IMR-90 (cell line): ENCODE measurements at regions not wholly inside any gene's neighbourhood (a gene's known extent, or its start where the extent isn't known, plus 50 kb on each side); places are given as distances from the start of the nearest gene placed in this dataset.

Experiments
- ATAC-seq: fragments of 200-7000 bp; cut with Tn5 transposase; 2 replicates; pipeline ENCODE4 v1.9.1; 2020; ENCODE audit warnings: low read depth, mild to moderate bottlenecking, moderate library complexity
- BruUV-seq: library from RNA; stranded (reverse); fragments of 400-500 nt; replicated peaks from 2 replicates; lab custom pipeline; 2021; lab: Mats Ljungman, UMichigan
- CTCF ChIA-PET: fragments of 300-600 bp; formaldehyde crosslinking; extraction: SDS; loops from one replicate; lab custom pipeline; 2021; ENCODE audit warnings: antibody characterized with exemption; lab: Yijun Ruan, JAX
- POLR2A ChIA-PET: fragments of 300-600 bp; sonication (Branson Sonifier 250); formaldehyde crosslinking; loops from one replicate; lab custom pipeline; 2022; ENCODE audit warnings: antibody characterized with exemption; ENCODE audit not compliant: unreplicated experiment; lab: Charles Lee
- DNase-seq: peaks from one replicate; pipeline ENCODE4 v3.0.0; 2013
- H2AFZ ChIP-seq: replicated peaks from 2 replicates; pipeline ENCODE3; 2013; ENCODE audit warnings: low read length, mild to moderate bottlenecking; ENCODE audit not compliant: poor library complexity
- H2AK5ac ChIP-seq: 2 replicates; pipeline ENCODE4 v1.6.1; 2013; ENCODE audit warnings: low read depth, low read length, inconsistent platforms
- H2AK9ac ChIP-seq: replicated peaks from 2 replicates; pipeline ENCODE3; 2013; ENCODE audit warnings: mild to moderate bottlenecking, low read depth, low read length, moderate library complexity; ENCODE audit not compliant: poor library complexity
- H2BK120ac ChIP-seq: 2 replicates; pipeline ENCODE4 v1.6.1; 2013; ENCODE audit warnings: low read depth, low read length, inconsistent platforms
- H2BK15ac ChIP-seq: 3 replicates; pipeline ENCODE4 v1.6.1; 2013; ENCODE audit warnings: low read depth, low read length, inconsistent platforms
- H2BK20ac ChIP-seq: 2 replicates; pipeline ENCODE4 v1.6.1; 2013; ENCODE audit warnings: low read depth, mild to moderate bottlenecking, inconsistent platforms, low read length, moderate library complexity
- H2BK5ac ChIP-seq: 2 replicates; pipeline ENCODE4 v1.6.1; 2013; ENCODE audit warnings: mild to moderate bottlenecking, low read depth, low read length, inconsistent platforms; ENCODE audit not compliant: poor library complexity, severe bottlenecking
- H3K14ac ChIP-seq: replicated peaks from 2 replicates; pipeline ENCODE4 v1.6.1; 2013; ENCODE audit warnings: low read depth, low read length, inconsistent platforms
- H3K18ac ChIP-seq: 2 replicates; pipeline ENCODE4 v1.6.1; 2013; ENCODE audit warnings: low read depth, low read length, control low read depth
- H3K23ac ChIP-seq: 2 replicates; pipeline ENCODE4 v1.6.1; 2013; ENCODE audit warnings: low read depth, low read length, inconsistent platforms
- H3K27ac ChIP-seq: 2 replicates; pipeline ENCODE4 v1.5.1; 2013; ENCODE audit warnings: mild to moderate bottlenecking, control low read depth, low read length; ENCODE audit not compliant: insufficient read depth
- H3K27me3 ChIP-seq: 2 replicates; pipeline ENCODE4 v1.6.1; 2013; ENCODE audit warnings: low read length; ENCODE audit not compliant: control insufficient read depth, insufficient read depth
- H3K36me3 ChIP-seq: 2 replicates; pipeline ENCODE4 v1.6.1; 2013; ENCODE audit warnings: low read length, mixed read lengths; ENCODE audit not compliant: control insufficient read depth, insufficient read depth
- H3K4ac ChIP-seq: 2 replicates; pipeline ENCODE4 v1.6.1; 2013; ENCODE audit warnings: low read depth, low read length, inconsistent platforms
- H3K4me1 ChIP-seq: 2 replicates; pipeline ENCODE4 v1.6.1; 2013; ENCODE audit warnings: low read length, mixed read lengths; ENCODE audit not compliant: control insufficient read depth, insufficient read depth
- H3K4me2 ChIP-seq: 2 replicates; pipeline ENCODE4 v1.6.1; 2013; ENCODE audit warnings: low read depth, mild to moderate bottlenecking, control low read depth, low read length, moderate library complexity
- H3K4me3 ChIP-seq: 2 replicates; pipeline ENCODE4 v1.5.1; 2013; ENCODE audit warnings: low read depth, mild to moderate bottlenecking, control low read depth, low read length, moderate library complexity; ENCODE audit not compliant: insufficient read depth
- H3K56ac ChIP-seq: 2 replicates; pipeline ENCODE4 v1.6.1; 2013; ENCODE audit warnings: low read length, inconsistent platforms; ENCODE audit not compliant: insufficient read depth; ENCODE audit errors: extremely low read depth
- H3K79me1 ChIP-seq, 2 experiments: 2 replicates each; pipeline ENCODE4 v1.6.1; 2013; ENCODE audit warnings: low read length in 2 of 2, inconsistent platforms in 1 of 2, low read depth in 1 of 2
- H3K9ac ChIP-seq: 2 replicates; pipeline ENCODE4 v1.6.1; 2013; ENCODE audit warnings: low read depth, low read length, control low read depth
- H3K9me1 ChIP-seq: 2 replicates; pipeline ENCODE4 v1.6.1; 2013; ENCODE audit warnings: low read length, inconsistent platforms; ENCODE audit not compliant: insufficient read depth
- H3K9me3 ChIP-seq: 2 replicates; pipeline ENCODE4 v1.6.1; 2013; ENCODE audit warnings: low read length; ENCODE audit not compliant: control insufficient read depth, insufficient read depth
- H4K20me1 ChIP-seq: 2 replicates; pipeline ENCODE4 v1.6.1; 2013; ENCODE audit warnings: low read length, inconsistent platforms; ENCODE audit not compliant: insufficient read depth
- H4K5ac ChIP-seq: 2 replicates; pipeline ENCODE4 v1.6.1; 2013; ENCODE audit warnings: mild to moderate bottlenecking, low read depth, low read length, control low read depth
- H4K8ac ChIP-seq, 2 experiments: 2 replicates each; pipeline ENCODE4 v1.6.1; 2013; ENCODE audit warnings: low read depth in 2 of 2, low read length in 2 of 2, control low read depth in 1 of 2, inconsistent platforms in 1 of 2
- H4K91ac ChIP-seq: 2 replicates; pipeline ENCODE4 v1.6.1; 2013; ENCODE audit warnings: low read depth, low read length, inconsistent platforms; ENCODE audit not compliant: insufficient read depth
- BHLHE40 ChIP-seq: fragments of 150-350 bp; IDR thresholded peaks from 2 replicates; pipeline ENCODE4 v1.6.1; 2016; ENCODE audit warnings: mild to moderate bottlenecking, low read depth, low read length
- CEBPB ChIP-seq: IDR thresholded peaks from 2 replicates; pipeline ENCODE4 v1.6.1; 2012; ENCODE audit warnings: low read depth, low read length, improper control_type of control experiment
- MXI1 ChIP-seq: IDR thresholded peaks from 2 replicates; pipeline ENCODE4 v1.6.1; 2012; ENCODE audit warnings: low read depth, mild to moderate bottlenecking, low read length, moderate library complexity, borderline replicate concordance
- NFE2L2 ChIP-seq: fragments of 150-350 bp; IDR thresholded peaks from 2 replicates; pipeline ENCODE4 v1.6.1; 2016; ENCODE audit warnings: low read depth, mild to moderate bottlenecking, low read length
- POLR2A ChIP-seq: IDR thresholded peaks from 2 replicates; pipeline ENCODE4 v1.6.1; 2012; ENCODE audit warnings: mild to moderate bottlenecking, low read depth, low read length
- RFX5 ChIP-seq: IDR thresholded peaks from 2 replicates; pipeline ENCODE4 v1.8.0; 2012; ENCODE audit warnings: low read depth, mild to moderate bottlenecking, low read length, moderate library complexity
- WGBS, 2 experiments: methylation state at CpG; one replicate each; pipeline versions ENCODE4 v1.1.5 to v1.1.7; 2013; ENCODE audit warnings: missing lambda C conversion rate in 2 of 2; ENCODE audit not compliant: insufficient read length in 1 of 2; ENCODE audit errors: extremely low coverage in 2 of 2; 5-methylcytosine and 5-hydroxymethylcytosine counted together
- dilution Hi-C: fragments of 300-500 bp; cut with HindIII; formaldehyde crosslinking; loops from one replicate; pipeline ENCODE4 v1.14.3; 2018; ENCODE audit warnings: low sequenced_read_pairs; ENCODE audit not compliant: unreplicated experiment
- in situ Hi-C: fragments of 300-500 bp; cut with MboI; formaldehyde crosslinking; loops from 3 replicates; pipeline ENCODE4 v1.14.3; 2019; ENCODE audit warnings: low sequenced_read_pairs, inconsistent platforms, mixed read lengths
- intact Hi-C: fragments of 100-400 bp; cut with micrococcal nuclease; formaldehyde crosslinking; loops from 2 replicates; pipeline ENCODE4 v1.10.0; 2022
- TF ChIP-seq, protein P1 (sequence below): conservative IDR thresholded peaks from 2 replicates; pipeline ENCODE4 v1.5.1; 2012; ENCODE audit warnings: mild to moderate bottlenecking, low read depth, low read length, improper control_type of control experiment
- TF ChIP-seq, protein P2 (sequence below): fragments of 150-350 bp; IDR thresholded peaks from 2 replicates; pipeline ENCODE4 v1.6.1; 2017; ENCODE audit warnings: mild to moderate bottlenecking, antibody characterized with exemption, low read length, low read depth

DNA sequence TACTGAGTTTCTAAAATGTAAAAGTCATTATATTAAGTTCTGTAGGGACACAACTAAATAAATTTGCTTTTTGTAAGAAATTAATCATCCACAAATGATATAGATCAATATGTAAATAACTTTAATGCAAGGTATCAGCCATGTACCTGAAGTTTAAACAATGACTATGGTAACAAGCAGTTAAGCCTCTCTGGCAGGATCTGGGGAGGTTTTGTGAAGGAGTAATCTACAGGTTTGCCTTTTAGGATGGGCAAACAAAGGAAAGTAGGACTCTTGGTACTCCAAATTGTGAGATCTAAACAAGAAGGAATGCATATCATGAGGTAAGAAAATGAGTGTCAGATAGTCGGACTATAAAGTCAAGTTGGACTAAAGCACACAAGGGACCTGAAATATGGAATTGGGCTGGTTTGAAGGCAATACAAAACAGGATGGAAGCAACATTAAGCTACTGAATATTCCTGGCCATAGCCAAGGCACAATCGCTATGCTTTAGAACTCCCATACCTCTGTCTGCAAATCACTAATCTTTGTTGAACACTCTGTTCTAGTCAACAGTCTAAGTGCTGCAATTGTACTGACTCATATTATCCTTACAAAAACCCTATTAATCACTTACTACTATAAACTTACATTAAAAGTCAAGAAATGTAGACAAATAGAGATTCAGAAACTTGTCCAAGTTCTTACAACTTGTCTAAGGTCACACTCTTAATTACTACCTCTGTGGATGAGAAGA, 412.8 kb downstream of the DIPK2A start:
- Histone ChIP-seq H3K4ac (no peak overlapping the region), H4K8ac (no peak overlapping the region), H3K14ac (no peak overlapping the region), H3K4me2 (no peak overlapping the region), H3K9me1 (no peaks in the 10 kb centered on the region), H3K9ac (no peak overlapping the region), H3K4me3 (no peak overlapping the region), H3K36me3 (no peaks in the 10 kb centered on the region), H3K4me1 (no peaks in the 10 kb centered on the region), H2AK5ac (no peak overlapping the region), H4K20me1 (no peaks in the 10 kb centered on the region), H4K5ac (no peak overlapping the region), H2BK15ac (no peak overlapping the region), H3K18ac (no peak overlapping the region), H3K56ac (no peak overlapping the region), H2BK5ac (no peak overlapping the region), H3K79me1 (no peaks in the 10 kb centered on the region), H2AK9ac (no peak overlapping the region), H3K27ac (no peak overlapping the region), H3K9me3 (no peaks in the 10 kb centered on the region), H2BK120ac (no peak overlapping the region), H3K23ac (no peak overlapping the region), H4K91ac (no peak overlapping the region), H2BK20ac (no peak overlapping the region), H2AFZ (no peak overlapping the region), H3K27me3 (no peaks in the 10 kb centered on the region)
- BruUV-seq, result no TSS peak
- in situ Hi-C loops, result no loop called here
- intact Hi-C loops, result no loop called here
- dilution Hi-C loops, result no loop called here
- DNase-seq (no peak), ATAC-seq (no peak)
- WGBS, 2 experiments, result no CpG with 5 or more reads among the region's 2 CpGs
- POLR2A ChIA-PET, result no interaction called here
- TF ChIP-seq NFE2L2 (no peak), RFX5 (no peak), MXI1 (no peak), POLR2A (no peak), CEBPB (no peak), BHLHE40 (no peak)
- TF ChIP-seq, protein P1, sequence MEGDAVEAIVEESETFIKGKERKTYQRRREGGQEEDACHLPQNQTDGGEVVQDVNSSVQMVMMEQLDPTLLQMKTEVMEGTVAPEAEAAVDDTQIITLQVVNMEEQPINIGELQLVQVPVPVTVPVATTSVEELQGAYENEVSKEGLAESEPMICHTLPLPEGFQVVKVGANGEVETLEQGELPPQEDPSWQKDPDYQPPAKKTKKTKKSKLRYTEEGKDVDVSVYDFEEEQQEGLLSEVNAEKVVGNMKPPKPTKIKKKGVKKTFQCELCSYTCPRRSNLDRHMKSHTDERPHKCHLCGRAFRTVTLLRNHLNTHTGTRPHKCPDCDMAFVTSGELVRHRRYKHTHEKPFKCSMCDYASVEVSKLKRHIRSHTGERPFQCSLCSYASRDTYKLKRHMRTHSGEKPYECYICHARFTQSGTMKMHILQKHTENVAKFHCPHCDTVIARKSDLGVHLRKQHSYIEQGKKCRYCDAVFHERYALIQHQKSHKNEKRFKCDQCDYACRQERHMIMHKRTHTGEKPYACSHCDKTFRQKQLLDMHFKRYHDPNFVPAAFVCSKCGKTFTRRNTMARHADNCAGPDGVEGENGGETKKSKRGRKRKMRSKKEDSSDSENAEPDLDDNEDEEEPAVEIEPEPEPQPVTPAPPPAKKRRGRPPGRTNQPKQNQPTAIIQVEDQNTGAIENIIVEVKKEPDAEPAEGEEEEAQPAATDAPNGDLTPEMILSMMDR, result no peak
- TF ChIP-seq, protein P2, sequence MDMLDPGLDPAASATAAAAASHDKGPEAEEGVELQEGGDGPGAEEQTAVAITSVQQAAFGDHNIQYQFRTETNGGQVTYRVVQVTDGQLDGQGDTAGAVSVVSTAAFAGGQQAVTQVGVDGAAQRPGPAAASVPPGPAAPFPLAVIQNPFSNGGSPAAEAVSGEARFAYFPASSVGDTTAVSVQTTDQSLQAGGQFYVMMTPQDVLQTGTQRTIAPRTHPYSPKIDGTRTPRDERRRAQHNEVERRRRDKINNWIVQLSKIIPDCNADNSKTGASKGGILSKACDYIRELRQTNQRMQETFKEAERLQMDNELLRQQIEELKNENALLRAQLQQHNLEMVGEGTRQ, result no peak
- CTCF ChIA-PET, result interaction anchor here (0.6 kb wide), 1 partner anchor 209 kb away, joined by 3 read pairs; no protein-coding TSS in a partner anchor
